RKO (cell line): ENCODE measurements at regions not wholly inside any gene's neighbourhood (a gene's known extent, or its start where the extent isn't known, plus 50 kb on each side); places are given as distances from the start of the nearest gene placed in this dataset.

Experiments
- DNase-seq: peaks from one replicate; pipeline ENCODE4 v3.0.0-alpha.2; 2016; ENCODE audit warnings: low spot score

- DNase-seq = no peak
Measured at GRCh38 chr2:16006537-16007166, 66.3 kb downstream of the MYCN start.

- DNase-seq = peak; percentile 41
Measured at GRCh38 chr2:16005816-16006536, 65.6 kb downstream of the MYCN start.

- no peak for DNase-seq
Measured at GRCh38 chr2:16005389-16005788, 65.0 kb downstream of the MYCN start.

- DNase-seq = no peak
Measured at GRCh38 chr2:16003809-16004208, 63.5 kb downstream of the MYCN start.

- no peak for DNase-seq
Measured at GRCh38 chr2:16003152-16003551, 62.8 kb downstream of the MYCN start.

GRCh38 chr2:16002575-16002974 is 62.2 kb downstream of the MYCN start:
- no peak for DNase-seq

- no peak for DNase-seq
Measured at GRCh38 chr2:16002144-16002543, 61.8 kb downstream of the MYCN start.

GRCh38 chr2:16000642-16001041 is 60.3 kb downstream of the MYCN start:
- DNase-seq = no peak

- no peak for DNase-seq
Measured at GRCh38 chr2:15999596-16000469, 59.5 kb downstream of the MYCN start.

GRCh38 chr2:15997728-15998280 is 57.5 kb downstream of the MYCN start:
- DNase-seq = no peak

GRCh38 chr2:15996536-15997423 is 56.4 kb downstream of the MYCN start:
- DNase-seq = no peak
